Rectal smooth muscle tissue (tissue), 1 donor: ENCODE measurements at regions not wholly inside any gene's neighbourhood (a gene's known extent, or its start where the extent isn't known, plus 50 kb on each side); places are given as distances from the start of the nearest gene placed in this dataset.

ENCODE experiments used
- H3K27ac ChIP-seq: one replicate; pipeline ENCODE4 v1.7.0; 2013; ENCODE audit warnings: low read depth, low read length, inconsistent platforms
- H3K27me3 ChIP-seq: one replicate; pipeline ENCODE4 v1.7.0; 2013; ENCODE audit warnings: low read length; ENCODE audit not compliant: control insufficient read depth, insufficient read depth
- H3K36me3 ChIP-seq: one replicate; pipeline ENCODE4 v1.7.0; 2013; ENCODE audit warnings: low read length; ENCODE audit not compliant: control insufficient read depth, insufficient read depth
- H3K4me1 ChIP-seq: one replicate; pipeline ENCODE4 v1.7.0; 2013; ENCODE audit warnings: low read length; ENCODE audit not compliant: control insufficient read depth, insufficient read depth
- H3K4me3 ChIP-seq: one replicate; pipeline ENCODE4 v1.7.0; 2013; ENCODE audit warnings: low read length
- H3K9ac ChIP-seq: one replicate; pipeline ENCODE4 v1.7.0; 2013; ENCODE audit warnings: low read length

- no peak overlapping the region for H3K9ac ChIP-seq
- H3K27me3 ChIP-seq = no peaks in the 10 kb centered on the region
- no peak overlapping the region for H3K4me3 ChIP-seq
- no peaks in the 10 kb centered on the region for H3K4me1 ChIP-seq
- H3K36me3 ChIP-seq = no peaks in the 10 kb centered on the region
- no peak overlapping the region for H3K27ac ChIP-seq
Measured at GRCh38 chr17:37839196-37839978, 84.8 kb upstream of the TBC1D3K start.

- Histone ChIP-seq H3K27ac (no peak overlapping the region), H3K27me3 (no peaks in the 10 kb centered on the region), H3K9ac (no peak overlapping the region), H3K36me3 (no peaks in the 10 kb centered on the region), H3K4me3 (no peak overlapping the region), H3K4me1 (no peaks in the 10 kb centered on the region)
Measured at GRCh38 chr17:37838276-37838675, 85.9 kb upstream of the TBC1D3K start.

- Histone ChIP-seq H3K9ac (no peak overlapping the region), H3K4me1 (no peaks in the 10 kb centered on the region), H3K36me3 (no peaks in the 10 kb centered on the region), H3K27ac (no peak overlapping the region), H3K27me3 (no peaks in the 10 kb centered on the region), H3K4me3 (no peak overlapping the region)
Measured at GRCh38 chr17:37836593-37836992, 87.6 kb upstream of the TBC1D3K start.

- no peaks in the 10 kb centered on the region for H3K36me3 ChIP-seq
- no peaks in the 10 kb centered on the region for H3K27me3 ChIP-seq
- H3K9ac ChIP-seq = no peak overlapping the region
- no peak overlapping the region for H3K4me3 ChIP-seq
- H3K27ac ChIP-seq = no peak overlapping the region
- H3K4me1 ChIP-seq = no peaks in the 10 kb centered on the region
Measured at GRCh38 chr17:37834168-37834567, 89.3 kb upstream of the HNF1B start.

GRCh38 chr17:37833237-37833859 lies 88.5 kb upstream of the HNF1B start:
- Histone ChIP-seq H3K36me3 (no peaks in the 10 kb centered on the region), H3K4me3 (no peak overlapping the region), H3K9ac (no peak overlapping the region), H3K27me3 (no peaks in the 10 kb centered on the region), H3K27ac (no peak overlapping the region), H3K4me1 (no peaks in the 10 kb centered on the region)

GRCh38 chr17:37831986-37832385 lies 87.1 kb upstream of the HNF1B start:
- Histone ChIP-seq H3K9ac (no peak overlapping the region), H3K4me3 (no peak overlapping the region), H3K4me1 (no peaks in the 10 kb centered on the region), H3K36me3 (no peaks in the 10 kb centered on the region), H3K27ac (no peak overlapping the region), H3K27me3 (no peaks in the 10 kb centered on the region)

GRCh38 chr17:37831492-37831891 lies 86.6 kb upstream of the HNF1B start:
- no peaks in the 10 kb centered on the region for H3K4me1 ChIP-seq
- no peaks in the 10 kb centered on the region for H3K27me3 ChIP-seq
- no peaks in the 10 kb centered on the region for H3K36me3 ChIP-seq
- no peak overlapping the region for H3K4me3 ChIP-seq
- no peak overlapping the region for H3K9ac ChIP-seq
- no peak overlapping the region for H3K27ac ChIP-seq

GRCh38 chr17:37830151-37830993 lies 85.5 kb upstream of the HNF1B start:
- H3K27ac ChIP-seq = no peak overlapping the region
- H3K36me3 ChIP-seq = no peaks in the 10 kb centered on the region
- no peaks in the 10 kb centered on the region for H3K4me1 ChIP-seq
- H3K9ac ChIP-seq = no peak overlapping the region
- no peaks in the 10 kb centered on the region for H3K27me3 ChIP-seq
- H3K4me3 ChIP-seq = no peak overlapping the region

- H3K4me1 ChIP-seq = no peaks in the 10 kb centered on the region
- H3K27me3 ChIP-seq = no peaks in the 10 kb centered on the region
- no peaks in the 10 kb centered on the region for H3K36me3 ChIP-seq
- no peak overlapping the region for H3K27ac ChIP-seq
- H3K4me3 ChIP-seq = no peak overlapping the region
- no peak overlapping the region for H3K9ac ChIP-seq
Measured at GRCh38 chr17:37829592-37830123, 84.8 kb upstream of the HNF1B start.

- Histone ChIP-seq H3K4me3 (no peak overlapping the region), H3K4me1 (no peaks in the 10 kb centered on the region), H3K9ac (no peak overlapping the region), H3K27me3 (no peaks in the 10 kb centered on the region), H3K36me3 (no peaks in the 10 kb centered on the region), H3K27ac (no peak overlapping the region)
Measured at GRCh38 chr17:37828651-37829124, 83.8 kb upstream of the HNF1B start.

- Histone ChIP-seq H3K27me3 (no peaks in the 10 kb centered on the region), H3K4me3 (no peak overlapping the region), H3K27ac (no peak overlapping the region), H3K4me1 (no peaks in the 10 kb centered on the region), H3K36me3 (no peaks in the 10 kb centered on the region), H3K9ac (no peak overlapping the region)
Measured at GRCh38 chr17:37827905-37828650, 83.2 kb upstream of the HNF1B start.
